Mesothelial cell of epicardium (in vitro differentiated cells): ENCODE measurements at regions not wholly inside any gene's neighbourhood (a gene's known extent, or its start where the extent isn't known, plus 50 kb on each side); places are given as distances from the start of the nearest gene placed in this dataset.
A peak's percentile ranks its signal among the peaks of the same experiment; 100 is the strongest.

Experiments used
- DNase-seq, 2 experiments: peaks; one replicate each; pipeline ENCODE4 v3.0.0; 2021; ENCODE audit warnings: low spot score in 2 of 2; ENCODE audit not compliant: unreplicated experiment in 2 of 2
- H3K27ac Mint-ChIP-seq: 2 replicates; pipeline ENCODE4 v1.8.0; 2021; ENCODE audit warnings: mixed read lengths
- H3K27me3 Mint-ChIP-seq: 2 replicates; pipeline ENCODE4 v1.8.0; 2021; ENCODE audit warnings: low read depth, mixed read lengths
- H3K36me3 Mint-ChIP-seq: 2 replicates; pipeline ENCODE4 v1.8.0; 2021; ENCODE audit warnings: mixed read lengths
- H3K4me1 Mint-ChIP-seq: 2 replicates; pipeline ENCODE4 v1.8.0; 2021; ENCODE audit warnings: mixed read lengths
- H3K4me3 Mint-ChIP-seq: 2 replicates; pipeline ENCODE4 v1.8.0; 2021; ENCODE audit warnings: mild to moderate bottlenecking, moderate library complexity, mixed read lengths
- H3K9me3 Mint-ChIP-seq: 2 replicates; pipeline ENCODE4 v1.8.0; 2021; ENCODE audit warnings: mixed read lengths
- CTCF ChIP-seq: fragments of 200-600 bp; sonication (generic); IDR thresholded peaks from one replicate; pipeline ENCODE4 v1.5.0; 2021; ENCODE audit warnings: antibody characterized with exemption; ENCODE audit not compliant: unreplicated experiment

GRCh38 chr6:22964334-22964733, 395.0 kb downstream of the HDGFL1 start:
- Mint-ChIP-seq H3K27me3 (no peaks in the 10 kb centered on the region), H3K27ac (no peak overlapping the region), H3K36me3 (no peaks in the 10 kb centered on the region), H3K9me3 (peaks cover 13% of the 10 kb centered on the region), H3K4me1 (peaks cover 39% of the 10 kb centered on the region), H3K4me3 (no peak overlapping the region)
- no peak for DNase-seq
- TF ChIP-seq CTCF = no peak

DNA sequence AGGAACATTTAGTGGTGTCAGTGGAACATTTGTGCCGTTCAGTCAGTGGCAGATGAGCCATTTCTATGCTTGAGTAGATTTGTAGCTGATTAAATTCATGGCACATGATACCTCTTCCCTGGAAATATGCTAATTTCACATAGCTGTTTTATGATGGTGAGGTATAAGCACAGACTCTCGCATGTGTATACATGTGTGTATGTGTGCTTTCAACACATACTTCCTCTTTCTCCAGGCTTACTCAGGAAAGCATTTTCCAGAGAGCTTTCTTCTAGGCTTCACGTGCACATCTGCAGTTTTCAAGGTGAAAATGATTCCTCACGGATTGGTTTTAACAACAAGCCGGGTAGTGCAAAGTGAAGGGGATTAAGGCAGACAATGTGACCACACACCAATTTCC, 396.5 kb downstream of the HDGFL1 start:
- H3K9me3 Mint-ChIP-seq = peaks cover 13% of the 10 kb centered on the region
- H3K27ac Mint-ChIP-seq = no peak overlapping the region
- no peaks in the 10 kb centered on the region for H3K36me3 Mint-ChIP-seq
- DNase-seq = no peak
- H3K4me1 Mint-ChIP-seq = peaks cover 31% of the 10 kb centered on the region
- H3K27me3 Mint-ChIP-seq = no peaks in the 10 kb centered on the region
- H3K4me3 Mint-ChIP-seq = no peak overlapping the region
- TF ChIP-seq CTCF = no peak

DNA sequence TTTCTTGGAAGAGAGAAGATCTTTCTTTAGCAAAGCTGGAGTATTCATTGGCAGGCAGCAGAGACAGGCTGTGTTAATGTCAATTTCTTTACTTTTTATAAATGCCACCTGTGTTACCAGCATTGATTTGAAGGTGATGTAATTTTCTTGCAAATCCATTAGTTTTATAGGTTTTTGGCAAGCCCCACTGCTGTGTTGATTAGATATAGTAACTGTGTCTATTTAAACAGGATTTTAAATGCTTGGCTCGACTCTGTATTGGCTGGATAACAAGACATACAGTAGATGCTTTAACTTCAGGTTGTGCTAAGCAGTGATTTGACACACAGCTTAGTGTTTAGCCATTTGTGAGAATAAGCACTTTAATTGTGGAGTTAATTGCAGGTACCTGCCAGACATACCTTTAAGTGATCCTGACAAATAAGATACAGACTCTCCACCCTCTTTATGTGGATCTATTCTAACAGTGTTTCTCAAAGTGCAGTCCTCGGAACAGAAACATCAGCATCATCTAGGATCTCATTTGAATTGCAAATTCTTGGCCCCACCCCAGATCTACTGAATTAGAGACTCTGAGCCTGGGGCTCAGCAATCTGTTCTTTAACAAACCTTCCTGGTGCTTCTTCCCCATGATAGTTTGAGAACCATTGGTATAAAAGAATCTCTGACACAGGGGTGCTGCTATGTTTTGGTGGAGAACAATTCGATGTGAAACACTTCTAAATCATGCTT, 397.5 kb downstream of the HDGFL1 start:
- peaks cover 23% of the 10 kb centered on the region for H3K4me1 Mint-ChIP-seq
- peak overlapping the region; percentile 3 for H3K27ac Mint-ChIP-seq
- no peaks in the 10 kb centered on the region for H3K36me3 Mint-ChIP-seq
- no peaks in the 10 kb centered on the region for H3K27me3 Mint-ChIP-seq
- DNase-seq = no peak
- peaks cover 13% of the 10 kb centered on the region for H3K9me3 Mint-ChIP-seq
- H3K4me3 Mint-ChIP-seq = no peak overlapping the region
- no peak for TF ChIP-seq CTCF

DNA sequence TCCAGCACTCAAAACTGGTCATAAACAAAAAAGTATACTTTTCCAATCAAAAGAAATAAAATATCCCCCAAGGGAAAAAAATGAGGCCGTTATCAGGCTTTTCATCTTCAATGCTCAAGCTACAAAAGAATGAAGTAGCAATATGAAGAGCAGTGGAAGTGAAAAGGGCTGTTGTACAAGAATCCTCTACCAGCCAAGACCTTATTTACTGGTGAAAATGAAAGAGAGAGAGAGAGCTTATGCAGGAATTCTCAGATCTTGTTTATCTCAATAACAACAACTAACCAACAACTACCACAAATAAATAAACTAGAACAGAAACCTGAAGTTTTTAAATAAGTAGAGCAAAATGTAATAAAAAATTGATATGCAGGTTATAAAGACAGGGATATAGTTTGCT, 400.6 kb downstream of the HDGFL1 start:
- Mint-ChIP-seq H3K36me3 (peaks cover 3% of the 10 kb centered on the region), H3K9me3 (peaks cover 15% of the 10 kb centered on the region), H3K27me3 (no peaks in the 10 kb centered on the region), H3K4me1 (peaks cover 21% of the 10 kb centered on the region), H3K4me3 (no peak overlapping the region), H3K27ac (peak overlapping the region; percentile 58)
- DNase-seq = no peak
- no peak for TF ChIP-seq CTCF

- H3K9me3 Mint-ChIP-seq = peaks cover 15% of the 10 kb centered on the region
- no peak overlapping the region for H3K4me3 Mint-ChIP-seq
- no peak overlapping the region for H3K27ac Mint-ChIP-seq
- peaks cover 3% of the 10 kb centered on the region for H3K36me3 Mint-ChIP-seq
- no peaks in the 10 kb centered on the region for H3K27me3 Mint-ChIP-seq
- DNase-seq = no peak
- no peak for TF ChIP-seq CTCF
- peaks cover 10% of the 10 kb centered on the region for H3K4me1 Mint-ChIP-seq
These were observed 403.4 kb downstream of the HDGFL1 start for GRCh38 chr6:22972771-22973170.
